Calu3 (cell line): ENCODE measurements at regions not wholly inside any gene's neighbourhood (a gene's known extent, or its start where the extent isn't known, plus 50 kb on each side); places are given as distances from the start of the nearest gene placed in this dataset.

ENCODE experiments used
- BruUV-seq: library from RNA; stranded (reverse); fragments of 400-500 nt; replicated peaks from 2 replicates; lab custom pipeline; 2021; lab: Mats Ljungman, UMichigan
- CTCF ChIA-PET: fragments of 300-600 bp; sonication (Branson Sonifier 250); formaldehyde crosslinking; loops from one replicate; lab custom pipeline; 2022; ENCODE audit warnings: antibody characterized with exemption; lab: Charles Lee
- DNase-seq: peaks from one replicate; pipeline ENCODE4 v3.0.0; 2022
- H3K27ac Mint-ChIP-seq: one replicate; pipeline ENCODE4 v1.8.0; 2022; ENCODE audit warnings: mixed read lengths; ENCODE audit not compliant: unreplicated experiment
- H3K27me3 Mint-ChIP-seq: one replicate; pipeline ENCODE4 v1.8.0; 2022; ENCODE audit warnings: mixed read lengths; ENCODE audit not compliant: unreplicated experiment
- H3K36me3 Mint-ChIP-seq: one replicate; pipeline ENCODE4 v1.8.0; 2022; ENCODE audit warnings: mild to moderate bottlenecking, moderate library complexity, mixed read lengths; ENCODE audit not compliant: insufficient read depth, unreplicated experiment
- H3K4me1 Mint-ChIP-seq: one replicate; pipeline ENCODE4 v1.8.0; 2022; ENCODE audit warnings: mild to moderate bottlenecking, low read depth, mixed read lengths; ENCODE audit not compliant: unreplicated experiment
- H3K4me3 Mint-ChIP-seq: one replicate; pipeline ENCODE4 v1.8.0; 2022; ENCODE audit warnings: mild to moderate bottlenecking, low read depth, moderate library complexity, mixed read lengths; ENCODE audit not compliant: unreplicated experiment
- H3K9me3 Mint-ChIP-seq: one replicate; pipeline ENCODE4 v1.8.0; 2022; ENCODE audit warnings: low read depth, mixed read lengths; ENCODE audit not compliant: unreplicated experiment
- CTCF ChIP-seq: fragments of 200-600 bp; IDR thresholded peaks from one replicate; pipeline ENCODE4 v1.8.0; 2022; ENCODE audit warnings: antibody characterized with exemption; ENCODE audit not compliant: unreplicated experiment
- intact Hi-C: fragments of 100-400 bp; cut with micrococcal nuclease; formaldehyde crosslinking; loops from one replicate; pipeline ENCODE4 v1.10.0; 2022; ENCODE audit not compliant: unreplicated experiment

- Mint-ChIP-seq H3K27ac (no peak overlapping the region), H3K9me3 (no peaks in the 10 kb centered on the region), H3K4me3 (no peak overlapping the region), H3K4me1 (no peaks in the 10 kb centered on the region), H3K36me3 (no peaks in the 10 kb centered on the region), H3K27me3 (no peaks in the 10 kb centered on the region)
- TF ChIP-seq CTCF = no peak
- CTCF ChIA-PET = no interaction called here
- no TSS peak for BruUV-seq
- DNase-seq = no peak
- intact Hi-C loops = no loop called here
Measured at GRCh38 chr13:99864627-99864990, 107.0 kb downstream of the ZIC5 start.

GRCh38 chr13:99863789-99864626, 107.6 kb downstream of the ZIC5 start:
- Mint-ChIP-seq H3K27me3 (no peaks in the 10 kb centered on the region), H3K27ac (no peak overlapping the region), H3K36me3 (no peaks in the 10 kb centered on the region), H3K9me3 (no peaks in the 10 kb centered on the region), H3K4me3 (no peak overlapping the region), H3K4me1 (no peaks in the 10 kb centered on the region)
- no TSS peak for BruUV-seq
- no peak for DNase-seq
- intact Hi-C loops = no loop called here
- CTCF ChIA-PET = no interaction called here
- TF ChIP-seq CTCF = no peak

GRCh38 chr13:99862244-99862643, 109.3 kb downstream of the ZIC5 start:
- Mint-ChIP-seq H3K27me3 (no peaks in the 10 kb centered on the region), H3K36me3 (no peaks in the 10 kb centered on the region), H3K4me3 (no peak overlapping the region), H3K27ac (no peak overlapping the region), H3K9me3 (no peaks in the 10 kb centered on the region), H3K4me1 (no peaks in the 10 kb centered on the region)
- BruUV-seq = no TSS peak
- CTCF ChIA-PET = no interaction called here
- no peak for DNase-seq
- intact Hi-C loops = no loop called here
- no peak for TF ChIP-seq CTCF

- TF ChIP-seq CTCF = no peak
- Mint-ChIP-seq H3K27me3 (no peaks in the 10 kb centered on the region), H3K9me3 (no peaks in the 10 kb centered on the region), H3K27ac (no peak overlapping the region), H3K4me1 (no peaks in the 10 kb centered on the region), H3K4me3 (no peak overlapping the region), H3K36me3 (no peaks in the 10 kb centered on the region)
- intact Hi-C loops = no loop called here
- no TSS peak for BruUV-seq
- CTCF ChIA-PET = no interaction called here
- no peak for DNase-seq
Measured at GRCh38 chr13:99861771-99862170, 109.8 kb downstream of the ZIC5 start.
